ENCODE measurements at regions not wholly inside any gene's neighbourhood (a gene's known extent, or its start where the extent isn't known, plus 50 kb on each side); places are given as distances from the start of the nearest gene placed in this dataset.

DNA sequence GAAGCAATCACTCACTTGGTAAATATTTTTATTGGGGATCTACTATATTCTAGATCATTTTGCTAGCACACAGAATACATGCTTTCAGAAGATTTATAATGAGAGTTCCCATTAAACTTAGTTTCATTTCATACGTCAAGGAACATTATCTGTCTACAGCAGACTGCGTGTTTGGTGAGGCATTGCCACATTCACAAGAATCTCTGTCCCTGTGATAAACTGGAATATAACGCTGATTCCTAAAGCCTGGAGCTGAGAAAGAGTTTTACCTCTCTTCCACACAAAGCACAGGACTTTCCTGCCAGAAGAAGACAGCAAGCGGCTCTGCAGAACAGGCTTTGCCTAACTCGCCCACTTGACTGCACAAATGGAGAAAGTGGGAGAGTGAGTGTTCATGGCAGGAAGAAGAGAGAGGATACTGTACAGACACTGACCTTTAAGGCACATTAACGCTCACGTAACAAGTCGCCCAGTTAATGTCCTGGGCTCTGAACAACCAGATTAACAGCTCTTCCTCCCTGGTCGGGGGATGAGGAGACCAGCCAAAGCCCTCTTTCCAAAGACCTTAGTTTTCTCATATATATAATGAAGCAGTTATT lies 356.2 kb downstream of the GPD2 start:
- H4K20me1 ChIP-seq (replicated peaks; ENCODE audit: control insufficient read depth, extremely low read depth, insufficient read depth, low read length) = no peaks in the 10 kb centered on the region
- H3K79me2 ChIP-seq (ENCODE audit: control insufficient read depth, insufficient read depth, low read length) = no peaks in the 10 kb centered on the region
- POLR2A ChIA-PET = no interaction called here
- BruUV-seq (replicated peaks) = no TSS peak
- no peaks in the 10 kb centered on the region for H3K36me3 ChIP-seq (ENCODE audit: control insufficient read depth in 2 of 2, extremely low read depth in 1 of 2, insufficient read depth in 2 of 2, low read length in 2 of 2)
- H3K4me2 ChIP-seq (ENCODE audit: insufficient read depth, low read length) = no peak overlapping the region
- FAIRE-seq (no peak), DNase-seq (ENCODE audit: low read depth, low spot score) (no peak)
- dilution Hi-C loops (cut with MboI; ENCODE audit: extremely low pct_ligation_motif_present, low sequenced_read_pairs) = no loop called here
- H2AFZ ChIP-seq (ENCODE audit: low read depth, low read length) = no peak overlapping the region
- no peaks in the 10 kb centered on the region for H3K4me1 ChIP-seq (ENCODE audit: control insufficient read depth, extremely low read depth, insufficient read depth, low read length)
- H3K4me3 ChIP-seq (replicated peaks in 1 of 3; ENCODE audit: insufficient read depth in 1 of 3, low read depth in 1 of 3, low read length in 3 of 3) = no peak overlapping the region
- H3K9ac ChIP-seq (replicated peaks; ENCODE audit: extremely low read depth, insufficient read depth, low read length) = no peak overlapping the region
- CTCF ChIA-PET = no interaction called here
- intact Hi-C loops (cut with micrococcal nuclease) = no loop called here
- no peak overlapping the region for H3K27ac ChIP-seq (ENCODE audit: insufficient read depth, low read depth, low read length)
- TF ChIP-seq EZH2 (IDR thresholded peaks at IDR 0.05; ENCODE audit: borderline replicate concordance, low read depth, low read length, severe bottlenecking) = no peak
- no peaks in the 10 kb centered on the region for H3K27me3 ChIP-seq (ENCODE audit: control insufficient read depth in 2 of 2, insufficient read depth in 2 of 2, low read length in 2 of 2)
- H3K9me3 ChIP-seq (replicated peaks; ENCODE audit: control insufficient read depth, insufficient read depth, low read length) = no peaks in the 10 kb centered on the region
- H3K9me1 ChIP-seq (replicated peaks; ENCODE audit: control insufficient read depth, extremely low read depth, insufficient read depth, low read length) = no peaks in the 10 kb centered on the region

DNA sequence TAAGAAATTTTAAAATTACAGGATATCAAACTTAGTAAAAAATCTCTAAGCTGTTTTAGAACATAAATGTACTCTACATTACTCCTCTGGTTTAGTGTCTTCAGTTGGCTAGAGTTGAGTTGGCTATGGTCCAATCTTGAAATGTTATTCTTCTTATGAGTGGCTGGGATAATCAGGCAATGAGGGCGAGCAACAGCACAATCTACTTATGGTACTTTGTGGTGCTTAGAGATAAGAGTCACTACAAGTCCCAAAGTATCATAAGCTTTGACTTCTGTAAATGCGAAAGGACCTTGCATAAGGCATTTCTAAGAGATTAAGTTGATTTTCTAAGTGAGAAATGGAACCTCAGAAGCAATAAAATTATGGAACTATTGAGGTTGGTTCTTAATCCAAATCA lies 361.7 kb downstream of the GPD2 start:
- Histone ChIP-seq H3K79me2 (ENCODE audit: control insufficient read depth, insufficient read depth, low read length) (no peaks in the 10 kb centered on the region), H3K4me1 (ENCODE audit: control insufficient read depth, extremely low read depth, insufficient read depth, low read length) (no peaks in the 10 kb centered on the region), H3K9ac (replicated peaks; ENCODE audit: extremely low read depth, insufficient read depth, low read length) (no peak overlapping the region), H3K4me3 (replicated peaks in 1 of 3; ENCODE audit: insufficient read depth in 1 of 3, low read depth in 1 of 3, low read length in 3 of 3) (no peak overlapping the region), H4K20me1 (replicated peaks; ENCODE audit: control insufficient read depth, extremely low read depth, insufficient read depth, low read length) (no peaks in the 10 kb centered on the region), H3K36me3 (ENCODE audit: control insufficient read depth in 2 of 2, extremely low read depth in 1 of 2, insufficient read depth in 2 of 2, low read length in 2 of 2) (no peaks in the 10 kb centered on the region), H3K27me3 (ENCODE audit: control insufficient read depth in 2 of 2, insufficient read depth in 2 of 2, low read length in 2 of 2) (no peaks in the 10 kb centered on the region), H2AFZ (ENCODE audit: low read depth, low read length) (no peak overlapping the region), H3K4me2 (ENCODE audit: insufficient read depth, low read length) (no peak overlapping the region), H3K27ac (ENCODE audit: insufficient read depth, low read depth, low read length) (no peak overlapping the region), H3K9me1 (replicated peaks; ENCODE audit: control insufficient read depth, extremely low read depth, insufficient read depth, low read length) (no peaks in the 10 kb centered on the region), H3K9me3 (replicated peaks; ENCODE audit: control insufficient read depth, insufficient read depth, low read length) (no peaks in the 10 kb centered on the region)
- BruUV-seq (replicated peaks) = no TSS peak
- dilution Hi-C loops (cut with MboI; ENCODE audit: extremely low pct_ligation_motif_present, low sequenced_read_pairs) = no loop called here
- TF ChIP-seq JUN (IDR thresholded peaks at IDR 0.05; ENCODE audit: borderline replicate concordance, insufficient read depth, insufficient read length, low read depth) (no peak), GATA2 (IDR thresholded peaks at IDR 0.05; ENCODE audit: insufficient read depth, insufficient read length, low read depth, low read length) (no peak), MYC (IDR thresholded peaks at IDR 0.05; ENCODE audit: low read depth, low read length) (no peak), POLR2A (IDR thresholded peaks at IDR 0.05; ENCODE audit: low read depth, low read length) (no peak), FOS (IDR thresholded peaks at IDR 0.05; ENCODE audit: borderline replicate concordance, insufficient read depth, low read length) (no peak), EZH2 (IDR thresholded peaks at IDR 0.05; ENCODE audit: borderline replicate concordance, low read depth, low read length, severe bottlenecking) (no peak), POLR2AphosphoS5 (IDR thresholded peaks at IDR 0.05; ENCODE audit: insufficient read depth, low read depth, low read length) (no peak), MAX (IDR thresholded peaks at IDR 0.05; ENCODE audit: insufficient read depth, insufficient read length) (no peak), CTCF (IDR thresholded peaks at IDR 0.05; ENCODE audit: extremely low read depth in 1 of 2, insufficient read depth in 1 of 2, low read depth in 1 of 2, low read length in 2 of 2) (no peak)
- POLR2A ChIA-PET = no interaction called here
- CTCF ChIA-PET = no interaction called here
- FAIRE-seq (no peak), DNase-seq (ENCODE audit: low read depth, low spot score) (no peak)
- intact Hi-C loops (cut with micrococcal nuclease) = no loop called here

All from endothelial cell of umbilical vein (primary cell).